Keratinocyte (primary cell): ENCODE measurements at regions not wholly inside any gene's neighbourhood (a gene's known extent, or its start where the extent isn't known, plus 50 kb on each side); places are given as distances from the start of the nearest gene placed in this dataset.
A peak's percentile ranks its signal among the peaks of the same experiment; 100 is the strongest.

Experiments used
- EZH2 ChIP-seq: IDR thresholded peaks from one replicate; pipeline ENCODE4 v1.6.1; 2012; ENCODE audit warnings: inconsistent platforms, mild to moderate bottlenecking, low read length, moderate library complexity
- TF ChIP-seq, protein P1 (sequence below), 3 experiments: IDR thresholded peaks in 1 of 3; conservative IDR thresholded peaks in 1 of 3; optimal IDR thresholded peaks in 1 of 3; 2 replicates in 2 of 3; 3 replicates in 1 of 3; pipeline versions ENCODE3 to v1.5.1; 2011; ENCODE audit warnings: low read length in 3 of 3, mild to moderate bottlenecking in 3 of 3, moderate library complexity in 2 of 3, control low read depth in 1 of 3, inconsistent platforms in 1 of 3; ENCODE audit not compliant: insufficient read depth in 2 of 3; ENCODE audit errors: extremely low read depth in 1 of 3

DNA sequence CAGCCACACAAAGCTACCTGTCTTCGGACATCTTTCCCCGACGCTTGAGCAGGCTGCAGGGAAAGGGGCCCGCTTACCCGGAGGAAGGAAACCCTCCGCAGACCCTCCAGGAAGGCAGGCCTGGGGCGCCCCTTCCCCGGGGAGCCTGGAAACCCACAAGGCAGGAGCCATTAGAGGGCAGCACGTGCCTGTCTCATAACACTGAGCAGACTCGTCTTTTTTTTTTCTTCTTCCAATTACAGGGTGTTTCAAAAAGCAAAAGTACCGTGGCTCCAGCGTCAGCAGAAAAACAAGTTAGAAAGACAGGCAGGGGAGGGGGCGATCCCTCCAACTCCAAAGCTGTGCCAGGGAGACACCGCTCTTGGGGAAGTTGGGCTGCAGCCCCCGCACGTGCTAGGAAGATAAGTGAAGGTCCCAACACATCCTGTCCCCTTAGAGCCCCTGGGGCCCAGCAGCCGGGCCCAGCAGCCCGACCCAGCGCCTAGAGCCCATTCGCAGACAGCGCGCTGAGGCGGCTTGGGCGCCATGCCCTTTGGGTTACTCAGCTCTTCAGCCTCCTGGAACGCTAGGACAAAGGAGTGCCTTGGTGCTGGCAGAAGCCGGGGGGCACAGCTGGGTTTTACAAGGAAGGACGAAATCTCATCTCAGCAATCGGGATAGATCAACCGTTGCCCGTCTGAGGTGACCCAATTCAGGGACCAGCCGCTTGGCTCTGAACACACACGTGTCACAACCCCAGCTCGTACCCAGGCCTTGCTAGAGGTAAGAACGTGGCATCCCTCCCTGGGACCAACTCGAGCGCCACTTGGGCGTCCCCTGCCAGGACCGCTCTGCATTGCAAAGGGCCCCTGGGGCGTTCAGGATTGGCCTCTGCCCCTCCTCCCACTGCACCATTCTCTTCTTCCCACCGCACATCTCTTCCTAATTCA, 136.3 kb downstream of the LY86 start:
- TF ChIP-seq EZH2: no peak
- TF ChIP-seq, protein P1, sequence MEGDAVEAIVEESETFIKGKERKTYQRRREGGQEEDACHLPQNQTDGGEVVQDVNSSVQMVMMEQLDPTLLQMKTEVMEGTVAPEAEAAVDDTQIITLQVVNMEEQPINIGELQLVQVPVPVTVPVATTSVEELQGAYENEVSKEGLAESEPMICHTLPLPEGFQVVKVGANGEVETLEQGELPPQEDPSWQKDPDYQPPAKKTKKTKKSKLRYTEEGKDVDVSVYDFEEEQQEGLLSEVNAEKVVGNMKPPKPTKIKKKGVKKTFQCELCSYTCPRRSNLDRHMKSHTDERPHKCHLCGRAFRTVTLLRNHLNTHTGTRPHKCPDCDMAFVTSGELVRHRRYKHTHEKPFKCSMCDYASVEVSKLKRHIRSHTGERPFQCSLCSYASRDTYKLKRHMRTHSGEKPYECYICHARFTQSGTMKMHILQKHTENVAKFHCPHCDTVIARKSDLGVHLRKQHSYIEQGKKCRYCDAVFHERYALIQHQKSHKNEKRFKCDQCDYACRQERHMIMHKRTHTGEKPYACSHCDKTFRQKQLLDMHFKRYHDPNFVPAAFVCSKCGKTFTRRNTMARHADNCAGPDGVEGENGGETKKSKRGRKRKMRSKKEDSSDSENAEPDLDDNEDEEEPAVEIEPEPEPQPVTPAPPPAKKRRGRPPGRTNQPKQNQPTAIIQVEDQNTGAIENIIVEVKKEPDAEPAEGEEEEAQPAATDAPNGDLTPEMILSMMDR (optimal IDR thresholded peaks at IDR 0.05 in 1 of 3, IDR thresholded peaks at IDR 0.05 in 1 of 3, conservative IDR thresholded peaks at IDR 0.05 in 1 of 3; ENCODE audit: extremely low read depth in 1 of 3, insufficient read depth in 2 of 3, low read length in 3 of 3): peak; percentile 63 to 78 (median 76)
